Right atrium auricular region (tissue), 2 donors: ENCODE measurements at regions not wholly inside any gene's neighbourhood (a gene's known extent, or its start where the extent isn't known, plus 50 kb on each side); places are given as distances from the start of the nearest gene placed in this dataset.

Experiments used
- DNase-seq: peaks from one replicate; pipeline ENCODE4 v3.0.0-alpha.2; 2019; ENCODE audit warnings: low spot score
- H3K27ac ChIP-seq, 2 donors: fragments of 200-600 bp; sonication (generic); 1 replicate in 1 of 2; 2 replicates in 1 of 2; pipeline ENCODE4 v1.5.1; 2016 to 2019
- H3K27me3 ChIP-seq, 2 donors: fragments of 200-600 bp; sonication (generic); one replicate each; pipeline versions ENCODE4 v1.5.1 to v1.6.0; 2017 to 2019
- H3K36me3 ChIP-seq: fragments of 200-600 bp; sonication (generic); one replicate; pipeline ENCODE4 v1.5.1; 2016
- H3K4me1 ChIP-seq, 2 donors: fragments of 200-600 bp; sonication (generic); one replicate each; pipeline versions ENCODE4 v1.5.1 to v1.6.0; 2017 to 2019
- H3K4me3 ChIP-seq, 2 donors: fragments of 200-600 bp; sonication (generic); 1 replicate in 1 of 2; 2 replicates in 1 of 2; pipeline ENCODE4 v1.5.1; 2017 to 2019; ENCODE audit warnings: mild to moderate bottlenecking in 1 of 2, moderate library complexity in 1 of 2
- H3K9me3 ChIP-seq, 2 donors: fragments of 200-600 bp; sonication (generic); one replicate each; pipeline ENCODE4 v1.5.1; 2019
- TF ChIP-seq, protein P1 (sequence below), 2 donors: fragments of 200-600 bp; sonication (generic); IDR thresholded peaks; one replicate each; pipeline ENCODE4 v1.5.1; 2019; ENCODE audit warnings: antibody characterized with exemption in 2 of 2

GRCh38 chr7:115406219-115406618, 484.3 kb downstream of the MDFIC start:
- Histone ChIP-seq H3K27me3 (no peaks in the 10 kb centered on the region), H3K27ac (no peak overlapping the region), H3K4me3 (no peak overlapping the region), H3K36me3 (no peaks in the 10 kb centered on the region), H3K9me3 (no peaks in the 10 kb centered on the region), H3K4me1 (no peaks in the 10 kb centered on the region)
- no peak for DNase-seq
- TF ChIP-seq, protein P1, sequence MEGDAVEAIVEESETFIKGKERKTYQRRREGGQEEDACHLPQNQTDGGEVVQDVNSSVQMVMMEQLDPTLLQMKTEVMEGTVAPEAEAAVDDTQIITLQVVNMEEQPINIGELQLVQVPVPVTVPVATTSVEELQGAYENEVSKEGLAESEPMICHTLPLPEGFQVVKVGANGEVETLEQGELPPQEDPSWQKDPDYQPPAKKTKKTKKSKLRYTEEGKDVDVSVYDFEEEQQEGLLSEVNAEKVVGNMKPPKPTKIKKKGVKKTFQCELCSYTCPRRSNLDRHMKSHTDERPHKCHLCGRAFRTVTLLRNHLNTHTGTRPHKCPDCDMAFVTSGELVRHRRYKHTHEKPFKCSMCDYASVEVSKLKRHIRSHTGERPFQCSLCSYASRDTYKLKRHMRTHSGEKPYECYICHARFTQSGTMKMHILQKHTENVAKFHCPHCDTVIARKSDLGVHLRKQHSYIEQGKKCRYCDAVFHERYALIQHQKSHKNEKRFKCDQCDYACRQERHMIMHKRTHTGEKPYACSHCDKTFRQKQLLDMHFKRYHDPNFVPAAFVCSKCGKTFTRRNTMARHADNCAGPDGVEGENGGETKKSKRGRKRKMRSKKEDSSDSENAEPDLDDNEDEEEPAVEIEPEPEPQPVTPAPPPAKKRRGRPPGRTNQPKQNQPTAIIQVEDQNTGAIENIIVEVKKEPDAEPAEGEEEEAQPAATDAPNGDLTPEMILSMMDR (IDR thresholded peaks at IDR 0.05), result no peak

DNA sequence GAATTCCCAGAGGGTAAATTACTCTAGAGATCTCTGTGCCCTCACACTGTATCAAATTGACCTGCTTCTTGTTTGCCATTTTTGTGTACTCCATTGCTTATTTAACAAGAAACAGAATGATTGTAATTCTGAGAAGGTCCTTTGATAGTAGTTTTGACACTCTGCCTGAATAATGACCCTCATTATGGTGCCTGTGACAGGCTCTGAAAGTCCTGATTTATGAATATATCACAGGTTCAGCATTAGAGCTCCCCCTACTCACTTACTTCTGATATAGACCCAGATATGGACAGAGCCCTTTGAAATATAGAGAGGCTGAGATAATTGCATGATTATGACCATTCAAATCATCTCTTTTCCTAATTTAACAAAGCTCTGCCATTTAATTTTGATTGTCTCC, 465.2 kb downstream of the MDFIC start:
- Histone ChIP-seq H3K9me3 (no peaks in the 10 kb centered on the region), H3K4me1 (no peaks in the 10 kb centered on the region), H3K4me3 (no peak overlapping the region), H3K36me3 (no peaks in the 10 kb centered on the region), H3K27ac (no peak overlapping the region), H3K27me3 (no peaks in the 10 kb centered on the region)
- TF ChIP-seq, protein P1 (IDR thresholded peaks at IDR 0.05), result no peak
- no peak for DNase-seq

GRCh38 chr7:115379321-115379720, 457.4 kb downstream of the MDFIC start:
- Histone ChIP-seq H3K4me1 (no peaks in the 10 kb centered on the region), H3K27ac (no peak overlapping the region), H3K27me3 (no peaks in the 10 kb centered on the region), H3K36me3 (no peaks in the 10 kb centered on the region), H3K4me3 (no peak overlapping the region), H3K9me3 (no peaks in the 10 kb centered on the region)
- DNase-seq, result no peak
- TF ChIP-seq, protein P1 (IDR thresholded peaks at IDR 0.05), result no peak

DNA sequence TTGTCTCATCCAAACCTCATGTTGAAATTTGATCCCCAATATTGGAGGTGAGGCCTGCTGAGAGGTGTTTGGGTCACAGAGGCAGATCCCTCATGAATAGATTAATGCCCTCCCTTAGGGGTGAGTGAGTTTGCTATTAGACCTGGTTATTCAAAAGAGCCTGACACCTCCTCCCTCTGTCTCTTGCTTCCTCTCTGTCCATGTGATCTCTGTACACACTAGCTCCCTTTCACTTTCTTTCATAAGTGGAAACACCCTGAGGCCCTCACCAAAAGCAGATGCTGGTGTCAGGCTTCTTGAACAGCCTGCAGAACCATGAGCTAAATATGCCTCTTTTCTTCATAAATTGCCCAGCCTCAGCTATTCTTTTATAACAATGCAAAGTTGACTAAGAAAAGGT, 447.1 kb downstream of the MDFIC start:
- Histone ChIP-seq H3K9me3 (no peaks in the 10 kb centered on the region), H3K4me1 (no peaks in the 10 kb centered on the region), H3K36me3 (no peaks in the 10 kb centered on the region), H3K27ac (no peak overlapping the region), H3K4me3 (no peak overlapping the region), H3K27me3 (no peaks in the 10 kb centered on the region)
- TF ChIP-seq, protein P1 (IDR thresholded peaks at IDR 0.05), result no peak
- DNase-seq, result no peak

DNA sequence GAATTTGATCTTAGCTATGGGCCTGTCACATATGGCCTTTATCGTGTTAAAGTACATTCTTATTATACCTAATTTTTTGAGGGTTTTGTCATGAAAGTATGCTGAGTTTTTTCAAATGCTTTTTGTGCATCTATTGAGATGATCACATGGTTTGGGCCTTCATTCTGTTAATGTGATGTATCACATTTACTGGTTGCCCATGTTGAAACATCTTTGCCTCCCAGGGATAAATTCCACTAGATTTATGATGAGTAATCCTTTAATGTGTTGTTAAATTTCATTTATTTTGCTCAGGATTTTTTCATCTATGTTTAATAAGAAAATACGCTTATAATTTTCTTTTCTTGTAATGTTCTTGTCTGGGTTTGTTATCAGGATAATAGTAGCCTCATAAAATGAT, 442.0 kb downstream of the MDFIC start:
- no peak for DNase-seq

DNA sequence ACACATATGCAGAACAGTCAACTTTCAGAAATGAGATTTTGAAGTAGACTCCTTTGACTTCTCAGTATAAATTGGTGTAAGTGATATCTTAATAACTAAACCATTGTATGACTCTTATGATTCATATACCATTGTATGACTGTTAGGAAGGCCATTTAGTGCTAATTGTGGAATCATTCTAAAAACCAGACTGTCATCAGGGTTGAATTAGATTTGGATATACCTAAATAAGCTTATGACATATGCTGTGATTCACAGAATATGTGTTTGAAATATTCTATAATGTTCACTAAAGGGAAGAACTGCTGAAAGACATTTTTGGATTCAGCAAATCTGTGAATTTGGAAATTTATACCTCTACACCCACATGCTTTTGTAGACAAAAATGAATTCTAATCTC, 438.1 kb downstream of the MDFIC start:
- Histone ChIP-seq H3K27me3 (no peaks in the 10 kb centered on the region), H3K9me3 (no peaks in the 10 kb centered on the region), H3K4me3 (no peak overlapping the region), H3K27ac (no peak overlapping the region), H3K36me3 (no peaks in the 10 kb centered on the region), H3K4me1 (no peaks in the 10 kb centered on the region)
- TF ChIP-seq, protein P1 (IDR thresholded peaks at IDR 0.05), result no peak
- DNase-seq, result no peak

More for the DNA sequence above, 442.0 kb downstream of the MDFIC start:
- Histone ChIP-seq H3K4me1 (no peaks in the 10 kb centered on the region), H3K27me3 (no peaks in the 10 kb centered on the region), H3K9me3 (no peaks in the 10 kb centered on the region), H3K4me3 (no peak overlapping the region), H3K36me3 (no peaks in the 10 kb centered on the region), H3K27ac (no peak overlapping the region)
- TF ChIP-seq, protein P1 (IDR thresholded peaks at IDR 0.05), result no peak
